PC-3 (cell line): ENCODE measurements at regions not wholly inside any gene's neighbourhood (a gene's known extent, or its start where the extent isn't known, plus 50 kb on each side); places are given as distances from the start of the nearest gene placed in this dataset.

Experiments
- EZH2 ChIP-seq: fragments of 300-600 bp; sonication (generic); IDR thresholded peaks from one replicate; pipeline ENCODE4 v1.6.1; 2017; ENCODE audit warnings: antibody characterized with exemption, mild to moderate bottlenecking, low read length; ENCODE audit not compliant: unreplicated experiment
- EZH2phosphoT487 ChIP-seq: fragments of 300-600 bp; sonication (generic); IDR thresholded peaks from 2 replicates; pipeline ENCODE4 v1.6.1; 2018; ENCODE audit warnings: mild to moderate bottlenecking, antibody characterized with exemption, low read length, borderline replicate concordance
- TF ChIP-seq, protein P1 (sequence below): fragments of 300-600 bp; sonication (generic); conservative IDR thresholded peaks from 2 replicates; pipeline ENCODE4 v1.5.1; 2017; ENCODE audit warnings: antibody characterized with exemption, low read depth, mild to moderate bottlenecking, low read length

DNA sequence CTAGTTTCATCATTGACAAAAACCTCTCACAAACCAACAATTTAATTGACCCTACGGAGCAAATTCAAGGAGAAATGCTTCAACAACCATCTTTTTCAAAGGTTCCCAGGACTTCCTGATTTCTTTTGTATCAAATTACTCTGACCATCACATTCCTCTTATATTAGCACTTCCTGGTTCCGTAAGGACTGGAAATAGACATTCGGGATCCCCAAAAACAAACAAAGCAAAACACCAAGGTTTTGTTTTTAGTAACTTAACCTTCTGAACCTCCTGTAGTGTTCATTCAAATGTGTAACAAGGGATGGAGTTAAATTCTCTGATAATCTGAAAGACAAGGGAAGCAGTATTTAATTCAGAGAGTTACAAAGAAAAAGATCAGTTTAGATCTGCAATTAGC lies 387.6 kb upstream of the NRP1 start:
- TF ChIP-seq EZH2 (no peak), EZH2phosphoT487 (no peak)
- TF ChIP-seq, protein P1, sequence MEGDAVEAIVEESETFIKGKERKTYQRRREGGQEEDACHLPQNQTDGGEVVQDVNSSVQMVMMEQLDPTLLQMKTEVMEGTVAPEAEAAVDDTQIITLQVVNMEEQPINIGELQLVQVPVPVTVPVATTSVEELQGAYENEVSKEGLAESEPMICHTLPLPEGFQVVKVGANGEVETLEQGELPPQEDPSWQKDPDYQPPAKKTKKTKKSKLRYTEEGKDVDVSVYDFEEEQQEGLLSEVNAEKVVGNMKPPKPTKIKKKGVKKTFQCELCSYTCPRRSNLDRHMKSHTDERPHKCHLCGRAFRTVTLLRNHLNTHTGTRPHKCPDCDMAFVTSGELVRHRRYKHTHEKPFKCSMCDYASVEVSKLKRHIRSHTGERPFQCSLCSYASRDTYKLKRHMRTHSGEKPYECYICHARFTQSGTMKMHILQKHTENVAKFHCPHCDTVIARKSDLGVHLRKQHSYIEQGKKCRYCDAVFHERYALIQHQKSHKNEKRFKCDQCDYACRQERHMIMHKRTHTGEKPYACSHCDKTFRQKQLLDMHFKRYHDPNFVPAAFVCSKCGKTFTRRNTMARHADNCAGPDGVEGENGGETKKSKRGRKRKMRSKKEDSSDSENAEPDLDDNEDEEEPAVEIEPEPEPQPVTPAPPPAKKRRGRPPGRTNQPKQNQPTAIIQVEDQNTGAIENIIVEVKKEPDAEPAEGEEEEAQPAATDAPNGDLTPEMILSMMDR = no peak
